ENCODE measurements at regions not wholly inside any gene's neighbourhood (a gene's known extent, or its start where the extent isn't known, plus 50 kb on each side); places are given as distances from the start of the nearest gene placed in this dataset.

DNA sequence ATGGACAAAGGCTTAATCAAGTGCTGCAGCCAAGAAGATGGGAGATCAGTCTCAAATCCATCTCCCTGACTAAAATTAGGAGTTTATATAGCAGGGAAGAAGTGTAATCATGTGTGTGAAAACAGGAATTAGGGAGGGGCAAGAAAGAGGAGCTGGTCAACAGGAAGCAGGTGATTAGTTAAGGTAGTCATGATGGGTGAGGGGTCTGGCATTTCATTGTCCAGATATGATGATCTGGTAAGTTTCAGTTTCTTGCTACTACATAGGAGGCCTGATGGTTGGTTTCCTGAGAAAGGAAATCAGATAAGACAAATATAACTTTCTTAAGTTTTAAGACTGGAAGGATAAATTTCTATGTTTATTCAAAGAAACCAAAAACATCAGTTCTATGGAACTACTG lies 455.6 kb upstream of the GRAMD2B start:
- H3K27me3 ChIP-seq (ENCODE audit: control insufficient read depth, insufficient read depth, low read length, poor library complexity, severe bottlenecking) = no peaks in the 10 kb centered on the region
- Mint-ChIP-seq H3K9me3 (no peaks in the 10 kb centered on the region), H3K36me3 (ENCODE audit: low read depth) (no peaks in the 10 kb centered on the region), H3K27me3 (ENCODE audit: insufficient read depth) (no peaks in the 10 kb centered on the region), H3K27ac (no peak overlapping the region), H3K4me1 (peaks cover 12% of the 10 kb centered on the region), H3K4me3 (no peak overlapping the region)
- H3K4me3 ChIP-seq (ENCODE audit: low read length) = no peak overlapping the region
- H3K9me3 ChIP-seq (ENCODE audit: control insufficient read depth, low read length) = no peaks in the 10 kb centered on the region
- H3K9ac ChIP-seq (ENCODE audit: extremely low read depth, low read length, poor library complexity, severe bottlenecking) = no peak overlapping the region
- TF ChIP-seq, protein P1, sequence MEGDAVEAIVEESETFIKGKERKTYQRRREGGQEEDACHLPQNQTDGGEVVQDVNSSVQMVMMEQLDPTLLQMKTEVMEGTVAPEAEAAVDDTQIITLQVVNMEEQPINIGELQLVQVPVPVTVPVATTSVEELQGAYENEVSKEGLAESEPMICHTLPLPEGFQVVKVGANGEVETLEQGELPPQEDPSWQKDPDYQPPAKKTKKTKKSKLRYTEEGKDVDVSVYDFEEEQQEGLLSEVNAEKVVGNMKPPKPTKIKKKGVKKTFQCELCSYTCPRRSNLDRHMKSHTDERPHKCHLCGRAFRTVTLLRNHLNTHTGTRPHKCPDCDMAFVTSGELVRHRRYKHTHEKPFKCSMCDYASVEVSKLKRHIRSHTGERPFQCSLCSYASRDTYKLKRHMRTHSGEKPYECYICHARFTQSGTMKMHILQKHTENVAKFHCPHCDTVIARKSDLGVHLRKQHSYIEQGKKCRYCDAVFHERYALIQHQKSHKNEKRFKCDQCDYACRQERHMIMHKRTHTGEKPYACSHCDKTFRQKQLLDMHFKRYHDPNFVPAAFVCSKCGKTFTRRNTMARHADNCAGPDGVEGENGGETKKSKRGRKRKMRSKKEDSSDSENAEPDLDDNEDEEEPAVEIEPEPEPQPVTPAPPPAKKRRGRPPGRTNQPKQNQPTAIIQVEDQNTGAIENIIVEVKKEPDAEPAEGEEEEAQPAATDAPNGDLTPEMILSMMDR (conservative IDR thresholded peaks at IDR 0.05) = no peak
- H3K36me3 ChIP-seq (ENCODE audit: control insufficient read depth, insufficient read depth, low read length) = no peaks in the 10 kb centered on the region
- no peak overlapping the region for H3K27ac ChIP-seq (ENCODE audit: low read depth, low read length)
- no peaks in the 10 kb centered on the region for H3K4me1 ChIP-seq (ENCODE audit: control insufficient read depth, insufficient read depth, low read length)
- no peak for DNase-seq

DNA sequence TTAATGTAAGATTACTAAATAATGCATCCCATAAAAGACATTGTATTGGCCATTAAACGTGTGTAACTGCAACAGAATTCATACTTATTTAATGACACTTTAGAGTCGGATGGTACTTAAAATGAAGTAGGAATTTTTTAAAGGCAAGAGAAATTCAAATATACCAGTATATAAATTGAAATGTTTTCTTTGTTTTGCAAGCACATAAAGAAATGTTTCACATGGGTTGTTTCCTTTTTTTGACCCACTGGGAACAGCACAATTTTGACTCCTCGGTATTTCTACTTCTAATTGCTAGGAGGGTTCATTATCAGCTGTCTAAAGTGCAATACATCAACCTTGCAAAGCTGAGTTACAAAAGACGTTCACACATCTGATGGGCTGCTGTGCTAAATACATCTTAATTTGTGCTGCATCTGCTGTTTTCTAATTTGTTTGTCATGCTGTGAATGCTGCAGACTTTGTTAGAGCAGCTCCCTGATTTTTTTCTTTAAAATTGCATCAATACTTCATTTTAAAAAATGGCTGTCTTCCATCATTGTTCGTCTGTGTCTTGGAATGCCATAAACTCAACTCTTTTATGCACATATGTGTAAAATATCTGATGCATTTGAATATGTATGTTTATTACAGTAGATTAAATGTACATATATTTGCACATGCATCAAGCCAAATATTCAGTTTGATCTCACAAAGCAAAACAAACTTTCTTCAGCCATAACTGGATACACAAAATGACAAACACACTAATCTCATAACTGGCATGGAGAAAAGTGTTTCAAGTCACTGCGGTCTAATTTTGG lies 454.0 kb upstream of the GRAMD2B start:
- Mint-ChIP-seq H3K27ac (no peak overlapping the region), H3K4me3 (no peak overlapping the region), H3K27me3 (ENCODE audit: insufficient read depth) (no peaks in the 10 kb centered on the region), H3K9me3 (no peaks in the 10 kb centered on the region), H3K36me3 (ENCODE audit: low read depth) (no peaks in the 10 kb centered on the region), H3K4me1 (peaks cover 16% of the 10 kb centered on the region)
- no peaks in the 10 kb centered on the region for H3K36me3 ChIP-seq (ENCODE audit: control insufficient read depth, insufficient read depth, low read length)
- H3K9me3 ChIP-seq (ENCODE audit: control insufficient read depth, low read length) = no peaks in the 10 kb centered on the region
- whole genome bisulfite sequencing, 2 experiments (ENCODE audit: insufficient coverage in 1 of 2, insufficient read length in 1 of 2) = 91 to 92% methylated on average over 3 to 6 of the region's 6 CpGs
- H3K27me3 ChIP-seq (ENCODE audit: control insufficient read depth, insufficient read depth, low read length, poor library complexity, severe bottlenecking) = no peaks in the 10 kb centered on the region
- no peak overlapping the region for H3K27ac ChIP-seq (ENCODE audit: low read depth, low read length)
- no peak overlapping the region for H3K9ac ChIP-seq (ENCODE audit: extremely low read depth, low read length, poor library complexity, severe bottlenecking)
- TF ChIP-seq, protein P1 (conservative IDR thresholded peaks at IDR 0.05) = no peak
- DNase-seq = no peak
- H3K4me1 ChIP-seq (ENCODE audit: control insufficient read depth, insufficient read depth, low read length) = no peaks in the 10 kb centered on the region
- no peak overlapping the region for H3K4me3 ChIP-seq (ENCODE audit: low read length)

DNA sequence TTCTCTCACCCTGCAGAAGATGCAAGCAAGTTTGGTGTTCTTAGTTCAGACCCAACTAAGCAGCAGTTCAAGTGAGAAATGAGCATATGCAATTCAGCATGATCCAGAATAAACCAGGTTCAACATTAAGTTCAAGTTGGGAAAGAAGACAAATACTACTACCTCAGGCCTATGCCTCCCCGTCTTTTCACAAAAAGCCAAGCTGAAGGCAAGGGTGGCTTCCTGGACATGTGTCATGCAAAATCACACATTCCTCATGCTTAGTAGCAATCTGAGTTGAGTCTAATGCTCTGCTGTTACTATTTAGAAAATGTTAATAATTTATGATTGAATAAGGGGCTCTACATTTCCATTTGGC lies 453.4 kb upstream of the GRAMD2B start:
- DNase-seq = no peak
- Histone ChIP-seq H3K27me3 (ENCODE audit: control insufficient read depth, insufficient read depth, low read length, poor library complexity, severe bottlenecking) (no peaks in the 10 kb centered on the region), H3K9ac (ENCODE audit: extremely low read depth, low read length, poor library complexity, severe bottlenecking) (no peak overlapping the region), H3K4me1 (ENCODE audit: control insufficient read depth, insufficient read depth, low read length) (no peaks in the 10 kb centered on the region), H3K4me3 (ENCODE audit: low read length) (no peak overlapping the region), H3K27ac (ENCODE audit: low read depth, low read length) (no peak overlapping the region), H3K36me3 (ENCODE audit: control insufficient read depth, insufficient read depth, low read length) (no peaks in the 10 kb centered on the region), H3K9me3 (ENCODE audit: control insufficient read depth, low read length) (no peaks in the 10 kb centered on the region)
- H3K4me1 Mint-ChIP-seq = peaks cover 16% of the 10 kb centered on the region
- no peaks in the 10 kb centered on the region for H3K36me3 Mint-ChIP-seq (ENCODE audit: low read depth)
- H3K27ac Mint-ChIP-seq = no peak overlapping the region
- 92% methylated on average over 1 of the region's 1 CpG; no CpG with 5 or more reads in 1 of the 2 experiments for WGBS, 2 experiments (ENCODE audit: insufficient coverage in 1 of 2, insufficient read length in 1 of 2)
- H3K9me3 Mint-ChIP-seq = no peaks in the 10 kb centered on the region
- TF ChIP-seq, protein P1 (conservative IDR thresholded peaks at IDR 0.05) = no peak
- H3K4me3 Mint-ChIP-seq = no peak overlapping the region
- no peaks in the 10 kb centered on the region for H3K27me3 Mint-ChIP-seq (ENCODE audit: insufficient read depth)
